ENCODE measurements at regions not wholly inside any gene's neighbourhood (a gene's known extent, or its start where the extent isn't known, plus 50 kb on each side); places are given as distances from the start of the nearest gene placed in this dataset.

DNA sequence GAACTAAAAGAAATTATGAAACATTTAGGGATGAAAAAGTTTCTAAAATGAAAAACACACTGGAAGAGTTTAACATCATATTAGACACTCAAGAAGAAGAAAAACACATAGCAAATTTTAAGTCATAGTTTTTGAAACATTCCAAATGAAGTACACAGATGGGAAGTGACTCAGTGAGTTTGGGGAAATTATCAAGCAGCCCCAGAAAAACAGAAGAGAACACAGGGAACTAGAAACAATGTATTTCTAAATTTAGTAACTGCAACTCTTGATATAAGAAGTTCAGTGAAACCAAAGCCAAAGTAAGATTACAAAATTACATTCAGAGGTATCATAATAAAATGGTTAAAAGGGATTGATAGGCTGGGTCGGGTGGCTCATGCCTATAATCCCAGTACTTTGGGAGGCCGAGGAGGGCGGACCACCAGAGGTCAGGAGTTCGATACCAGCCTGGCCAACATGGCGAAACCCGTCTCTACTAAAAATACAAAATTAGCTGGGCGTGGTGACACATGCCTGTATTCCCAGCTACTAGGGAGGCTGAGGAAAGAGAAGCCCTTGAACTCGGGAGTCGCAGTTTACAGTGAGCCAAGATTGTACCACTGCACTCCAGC lies 461.2 kb downstream of the KCTD8 start (continued):
- TF ChIP-seq, protein P1, sequence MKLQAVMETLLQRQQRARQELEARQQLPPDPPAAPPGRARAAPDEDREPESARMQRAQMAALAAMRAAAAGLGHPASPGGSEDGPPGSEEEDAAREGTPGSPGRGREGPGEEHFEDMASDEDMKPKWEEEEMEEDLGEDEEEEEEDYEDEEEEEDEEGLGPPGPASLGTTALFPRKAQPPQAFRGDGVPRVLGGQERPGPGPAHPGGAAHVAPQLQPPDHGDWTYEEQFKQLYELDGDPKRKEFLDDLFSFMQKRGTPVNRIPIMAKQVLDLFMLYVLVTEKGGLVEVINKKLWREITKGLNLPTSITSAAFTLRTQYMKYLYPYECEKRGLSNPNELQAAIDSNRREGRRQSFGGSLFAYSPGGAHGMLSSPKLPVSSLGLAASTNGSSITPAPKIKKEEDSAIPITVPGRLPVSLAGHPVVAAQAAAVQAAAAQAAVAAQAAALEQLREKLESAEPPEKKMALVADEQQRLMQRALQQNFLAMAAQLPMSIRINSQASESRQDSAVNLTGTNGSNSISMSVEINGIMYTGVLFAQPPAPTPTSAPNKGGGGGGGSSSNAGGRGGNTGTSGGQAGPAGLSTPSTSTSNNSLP (IDR thresholded peaks at IDR 0.05; ENCODE audit: low read depth, low read length) = no peak
- TF ChIP-seq NR1H2 (CRISPR knock-in tag; IDR thresholded peaks at IDR 0.05; ENCODE audit: borderline replicate concordance, low read depth) (no peak), TARDBP (CRISPR knock-in tag; IDR thresholded peaks at IDR 0.05) (no peak), SALL2 (CRISPR knock-in tag; IDR thresholded peaks at IDR 0.05) (no peak), SNAPC2 (CRISPR knock-in tag; IDR thresholded peaks at IDR 0.05) (no peak), TP53 (CRISPR knock-in tag; conservative IDR thresholded peaks at IDR 0.05) (no peak), ZNF260 (CRISPR knock-in tag; IDR thresholded peaks at IDR 0.05; ENCODE audit: borderline replicate concordance, low read depth) (no peak), JDP2 (CRISPR knock-in tag; IDR thresholded peaks at IDR 0.05; ENCODE audit: borderline replicate concordance) (no peak), ZNF878 (CRISPR knock-in tag; IDR thresholded peaks at IDR 0.05) (no peak), KDM6A (CRISPR knock-in tag; IDR thresholded peaks at IDR 0.05; ENCODE audit: low read depth) (no peak), TAF1 (CRISPR knock-in tag; IDR thresholded peaks at IDR 0.05) (no peak)
- TF ChIP-seq, protein P2, sequence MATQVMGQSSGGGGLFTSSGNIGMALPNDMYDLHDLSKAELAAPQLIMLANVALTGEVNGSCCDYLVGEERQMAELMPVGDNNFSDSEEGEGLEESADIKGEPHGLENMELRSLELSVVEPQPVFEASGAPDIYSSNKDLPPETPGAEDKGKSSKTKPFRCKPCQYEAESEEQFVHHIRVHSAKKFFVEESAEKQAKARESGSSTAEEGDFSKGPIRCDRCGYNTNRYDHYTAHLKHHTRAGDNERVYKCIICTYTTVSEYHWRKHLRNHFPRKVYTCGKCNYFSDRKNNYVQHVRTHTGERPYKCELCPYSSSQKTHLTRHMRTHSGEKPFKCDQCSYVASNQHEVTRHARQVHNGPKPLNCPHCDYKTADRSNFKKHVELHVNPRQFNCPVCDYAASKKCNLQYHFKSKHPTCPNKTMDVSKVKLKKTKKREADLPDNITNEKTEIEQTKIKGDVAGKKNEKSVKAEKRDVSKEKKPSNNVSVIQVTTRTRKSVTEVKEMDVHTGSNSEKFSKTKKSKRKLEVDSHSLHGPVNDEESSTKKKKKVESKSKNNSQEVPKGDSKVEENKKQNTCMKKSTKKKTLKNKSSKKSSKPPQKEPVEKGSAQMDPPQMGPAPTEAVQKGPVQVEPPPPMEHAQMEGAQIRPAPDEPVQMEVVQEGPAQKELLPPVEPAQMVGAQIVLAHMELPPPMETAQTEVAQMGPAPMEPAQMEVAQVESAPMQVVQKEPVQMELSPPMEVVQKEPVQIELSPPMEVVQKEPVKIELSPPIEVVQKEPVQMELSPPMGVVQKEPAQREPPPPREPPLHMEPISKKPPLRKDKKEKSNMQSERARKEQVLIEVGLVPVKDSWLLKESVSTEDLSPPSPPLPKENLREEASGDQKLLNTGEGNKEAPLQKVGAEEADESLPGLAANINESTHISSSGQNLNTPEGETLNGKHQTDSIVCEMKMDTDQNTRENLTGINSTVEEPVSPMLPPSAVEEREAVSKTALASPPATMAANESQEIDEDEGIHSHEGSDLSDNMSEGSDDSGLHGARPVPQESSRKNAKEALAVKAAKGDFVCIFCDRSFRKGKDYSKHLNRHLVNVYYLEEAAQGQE (IDR thresholded peaks at IDR 0.05; ENCODE audit: borderline replicate concordance in 1 of 2, low read depth in 1 of 2, low read length in 2 of 2) = no peak

All from HepG2 (cell line).